ENCODE measurements at regions not wholly inside any gene's neighbourhood (a gene's known extent, or its start where the extent isn't known, plus 50 kb on each side); places are given as distances from the start of the nearest gene placed in this dataset.

- Histone ChIP-seq H3K4me1 (ENCODE audit: control insufficient read depth, insufficient read depth, low read length) (no peaks in the 10 kb centered on the region), H3K27ac (ENCODE audit: extremely low read depth, low read depth, low read length) (no peak overlapping the region), H3K36me3 (ENCODE audit: control insufficient read depth in 2 of 2, insufficient read depth in 1 of 2, low read length in 2 of 2) (no peaks in the 10 kb centered on the region), H3K9me3 (ENCODE audit: control insufficient read depth, insufficient read depth, low read depth, low read length) (no peaks in the 10 kb centered on the region), H3K4me3 (ENCODE audit: low read depth, low read length) (no peak overlapping the region)
- TF ChIP-seq KLF17 (tag by site-specific recombination; IDR thresholded peaks at IDR 0.05) (no peak), REST (tag by site-specific recombination; IDR thresholded peaks at IDR 0.05) (no peak), ZNF157 (tag by site-specific recombination; IDR thresholded peaks at IDR 0.05) (no peak), ZNF660 (tag by site-specific recombination; IDR thresholded peaks at IDR 0.05) (no peak), PATZ1 (tag by site-specific recombination; IDR thresholded peaks at IDR 0.05) (no peak), ZNF302 (tag by site-specific recombination; IDR thresholded peaks at IDR 0.05; ENCODE audit: low read depth) (no peak), ZBTB20 (tag by site-specific recombination; IDR thresholded peaks at IDR 0.05) (no peak), ZNF19 (tag by site-specific recombination; IDR thresholded peaks at IDR 0.05; ENCODE audit: low read depth) (no peak), ZEB2 (tag by site-specific recombination; IDR thresholded peaks at IDR 0.05) (no peak), ZNF394 (tag by site-specific recombination; IDR thresholded peaks at IDR 0.05; ENCODE audit: borderline replicate concordance) (no peak), KLF1 (tag by site-specific recombination; IDR thresholded peaks at IDR 0.05) (no peak), ZNF473 (tag by site-specific recombination; IDR thresholded peaks at IDR 0.05) (no peak), ZNF521 (tag by site-specific recombination; IDR thresholded peaks at IDR 0.05) (no peak), ZNF623 (tag by site-specific recombination; IDR thresholded peaks at IDR 0.05) (no peak), ZNF138 (tag by site-specific recombination; IDR thresholded peaks at IDR 0.05; ENCODE audit: borderline replicate concordance) (no peak), ELK4 (IDR thresholded peaks at IDR 0.05; ENCODE audit: borderline replicate concordance, low read depth, low read length) (no peak), ZBTB7A (tag by site-specific recombination; IDR thresholded peaks at IDR 0.05; ENCODE audit: low read depth) (no peak), ZNF221 (tag by site-specific recombination; IDR thresholded peaks at IDR 0.05; ENCODE audit: borderline replicate concordance) (no peak), ZNF223 (tag by site-specific recombination; IDR thresholded peaks at IDR 0.05) (no peak)
- TF ChIP-seq, protein P1, sequence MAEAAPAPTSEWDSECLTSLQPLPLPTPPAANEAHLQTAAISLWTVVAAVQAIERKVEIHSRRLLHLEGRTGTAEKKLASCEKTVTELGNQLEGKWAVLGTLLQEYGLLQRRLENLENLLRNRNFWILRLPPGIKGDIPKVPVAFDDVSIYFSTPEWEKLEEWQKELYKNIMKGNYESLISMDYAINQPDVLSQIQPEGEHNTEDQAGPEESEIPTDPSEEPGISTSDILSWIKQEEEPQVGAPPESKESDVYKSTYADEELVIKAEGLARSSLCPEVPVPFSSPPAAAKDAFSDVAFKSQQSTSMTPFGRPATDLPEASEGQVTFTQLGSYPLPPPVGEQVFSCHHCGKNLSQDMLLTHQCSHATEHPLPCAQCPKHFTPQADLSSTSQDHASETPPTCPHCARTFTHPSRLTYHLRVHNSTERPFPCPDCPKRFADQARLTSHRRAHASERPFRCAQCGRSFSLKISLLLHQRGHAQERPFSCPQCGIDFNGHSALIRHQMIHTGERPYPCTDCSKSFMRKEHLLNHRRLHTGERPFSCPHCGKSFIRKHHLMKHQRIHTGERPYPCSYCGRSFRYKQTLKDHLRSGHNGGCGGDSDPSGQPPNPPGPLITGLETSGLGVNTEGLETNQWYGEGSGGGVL (tag by site-specific recombination; IDR thresholded peaks at IDR 0.05) = no peak
- CTCF ChIA-PET = no interaction called here
- POLR2A ChIA-PET = no interaction called here
Measured at GRCh38 chr6:22658934-22659333, 89.6 kb downstream of the HDGFL1 start.
